ENCODE measurements at regions not wholly inside any gene's neighbourhood (a gene's known extent, or its start where the extent isn't known, plus 50 kb on each side); places are given as distances from the start of the nearest gene placed in this dataset.

DNA sequence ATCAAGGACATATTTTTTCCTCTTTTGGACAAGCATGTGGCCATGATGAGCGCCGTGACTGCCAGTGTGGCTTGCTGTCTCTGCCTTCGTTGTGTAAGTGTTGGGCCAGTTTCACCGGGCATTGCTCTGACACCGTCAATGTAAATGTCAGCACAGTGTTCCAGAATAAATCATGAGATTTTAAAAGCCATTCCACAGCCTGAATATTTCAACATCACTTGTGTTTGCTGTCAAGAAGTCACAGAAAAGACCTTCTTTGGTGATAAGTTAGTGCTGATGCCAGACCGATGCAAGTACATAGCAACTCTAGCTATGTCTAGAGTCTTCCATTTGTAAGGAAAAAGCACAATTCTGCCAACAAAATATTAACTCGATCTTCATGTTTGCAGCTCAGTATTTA, 467.8 kb downstream of the TBC1D22A start:
- Histone ChIP-seq H3K36me3 (ENCODE audit: low read depth, low read length) (no peaks in the 10 kb centered on the region), H3K9ac (ENCODE audit: low read length) (no peak overlapping the region), H2AFZ (ENCODE audit: low read length) (no peak overlapping the region), H3K9me3 (ENCODE audit: low read length) (no peaks in the 10 kb centered on the region), H4K20me1 (ENCODE audit: low read length) (no peaks in the 10 kb centered on the region), H3K4me1 (ENCODE audit: insufficient read depth, low read length) (no peaks in the 10 kb centered on the region), H3F3A (ENCODE audit: low read length, unreplicated experiment) (no peaks in the 10 kb centered on the region), H3K79me2 (ENCODE audit: low read length) (no peaks in the 10 kb centered on the region), H3K4me2 (ENCODE audit: low read length) (no peak overlapping the region), H3K27ac (ENCODE audit: low read length) (no peak overlapping the region), H3K4me3 (ENCODE audit: low read length) (no peak overlapping the region), H3K27me3 (ENCODE audit: low read length) (no peaks in the 10 kb centered on the region), H3K9me2 (replicated peaks; ENCODE audit: low read length) (no peaks in the 10 kb centered on the region)
- BruUV-seq (replicated peaks): no TSS peak
- ChIA-PET CTCF (no interaction called here), POLR2A (ENCODE audit: unreplicated experiment) (no interaction called here)
- ATAC-seq (no peak), DNase-seq (no peak)
- intact Hi-C loops (cut with micrococcal nuclease): no loop called here
- TF ChIP-seq EZH2 (IDR thresholded peaks at IDR 0.05; ENCODE audit: low read length, unreplicated experiment) (no peak), EZH2phosphoT487 (IDR thresholded peaks at IDR 0.05; ENCODE audit: borderline replicate concordance, low read length) (no peak)
- TF ChIP-seq, protein P1, sequence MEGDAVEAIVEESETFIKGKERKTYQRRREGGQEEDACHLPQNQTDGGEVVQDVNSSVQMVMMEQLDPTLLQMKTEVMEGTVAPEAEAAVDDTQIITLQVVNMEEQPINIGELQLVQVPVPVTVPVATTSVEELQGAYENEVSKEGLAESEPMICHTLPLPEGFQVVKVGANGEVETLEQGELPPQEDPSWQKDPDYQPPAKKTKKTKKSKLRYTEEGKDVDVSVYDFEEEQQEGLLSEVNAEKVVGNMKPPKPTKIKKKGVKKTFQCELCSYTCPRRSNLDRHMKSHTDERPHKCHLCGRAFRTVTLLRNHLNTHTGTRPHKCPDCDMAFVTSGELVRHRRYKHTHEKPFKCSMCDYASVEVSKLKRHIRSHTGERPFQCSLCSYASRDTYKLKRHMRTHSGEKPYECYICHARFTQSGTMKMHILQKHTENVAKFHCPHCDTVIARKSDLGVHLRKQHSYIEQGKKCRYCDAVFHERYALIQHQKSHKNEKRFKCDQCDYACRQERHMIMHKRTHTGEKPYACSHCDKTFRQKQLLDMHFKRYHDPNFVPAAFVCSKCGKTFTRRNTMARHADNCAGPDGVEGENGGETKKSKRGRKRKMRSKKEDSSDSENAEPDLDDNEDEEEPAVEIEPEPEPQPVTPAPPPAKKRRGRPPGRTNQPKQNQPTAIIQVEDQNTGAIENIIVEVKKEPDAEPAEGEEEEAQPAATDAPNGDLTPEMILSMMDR (conservative IDR thresholded peaks at IDR 0.05; ENCODE audit: low read depth, low read length): no peak

DNA sequence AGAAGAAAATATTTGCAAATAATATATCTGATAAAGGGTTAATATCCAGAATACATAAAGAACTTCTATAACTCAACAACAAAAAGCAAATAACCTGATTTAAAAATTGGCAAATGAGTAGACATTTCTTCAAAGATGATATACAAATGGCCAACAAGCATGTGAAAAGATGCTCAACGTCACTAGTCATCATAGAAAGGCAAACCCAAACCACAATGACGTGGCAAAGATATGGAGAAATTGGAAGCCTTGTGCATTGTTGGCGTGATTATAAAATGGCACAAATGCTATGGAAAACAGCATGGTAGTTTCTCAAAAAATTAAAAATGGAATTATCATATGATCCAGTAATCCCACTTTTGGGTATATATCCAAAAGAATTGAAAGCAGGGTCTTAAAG, 466.3 kb downstream of the TBC1D22A start:
- Histone ChIP-seq H3K9ac (ENCODE audit: low read length) (no peak overlapping the region), H3K9me3 (ENCODE audit: low read length) (no peaks in the 10 kb centered on the region), H2AFZ (ENCODE audit: low read length) (no peak overlapping the region), H3K4me2 (ENCODE audit: low read length) (no peak overlapping the region), H3K9me2 (replicated peaks; ENCODE audit: low read length) (no peaks in the 10 kb centered on the region), H3F3A (ENCODE audit: low read length, unreplicated experiment) (no peaks in the 10 kb centered on the region), H3K36me3 (ENCODE audit: low read depth, low read length) (no peaks in the 10 kb centered on the region), H3K27me3 (ENCODE audit: low read length) (peaks cover 4% of the 10 kb centered on the region; the same call in 1 of the 2 replicates), H3K4me1 (ENCODE audit: insufficient read depth, low read length) (no peaks in the 10 kb centered on the region), H3K4me3 (ENCODE audit: low read length) (no peak overlapping the region), H3K79me2 (ENCODE audit: low read length) (no peaks in the 10 kb centered on the region), H3K27ac (ENCODE audit: low read length) (no peak overlapping the region), H4K20me1 (ENCODE audit: low read length) (no peaks in the 10 kb centered on the region)
- BruUV-seq (replicated peaks): no TSS peak
- ChIA-PET CTCF (no interaction called here), POLR2A (ENCODE audit: unreplicated experiment) (no interaction called here)
- intact Hi-C loops (cut with micrococcal nuclease): no loop called here
- TF ChIP-seq EZH2 (IDR thresholded peaks at IDR 0.05; ENCODE audit: low read length, unreplicated experiment): no peak
- TF ChIP-seq, protein P1 (conservative IDR thresholded peaks at IDR 0.05; ENCODE audit: low read depth, low read length): no peak
- no peak for TF ChIP-seq EZH2phosphoT487 (IDR thresholded peaks at IDR 0.05; ENCODE audit: borderline replicate concordance, low read length)
- ATAC-seq (no peak), DNase-seq (no peak)

DNA sequence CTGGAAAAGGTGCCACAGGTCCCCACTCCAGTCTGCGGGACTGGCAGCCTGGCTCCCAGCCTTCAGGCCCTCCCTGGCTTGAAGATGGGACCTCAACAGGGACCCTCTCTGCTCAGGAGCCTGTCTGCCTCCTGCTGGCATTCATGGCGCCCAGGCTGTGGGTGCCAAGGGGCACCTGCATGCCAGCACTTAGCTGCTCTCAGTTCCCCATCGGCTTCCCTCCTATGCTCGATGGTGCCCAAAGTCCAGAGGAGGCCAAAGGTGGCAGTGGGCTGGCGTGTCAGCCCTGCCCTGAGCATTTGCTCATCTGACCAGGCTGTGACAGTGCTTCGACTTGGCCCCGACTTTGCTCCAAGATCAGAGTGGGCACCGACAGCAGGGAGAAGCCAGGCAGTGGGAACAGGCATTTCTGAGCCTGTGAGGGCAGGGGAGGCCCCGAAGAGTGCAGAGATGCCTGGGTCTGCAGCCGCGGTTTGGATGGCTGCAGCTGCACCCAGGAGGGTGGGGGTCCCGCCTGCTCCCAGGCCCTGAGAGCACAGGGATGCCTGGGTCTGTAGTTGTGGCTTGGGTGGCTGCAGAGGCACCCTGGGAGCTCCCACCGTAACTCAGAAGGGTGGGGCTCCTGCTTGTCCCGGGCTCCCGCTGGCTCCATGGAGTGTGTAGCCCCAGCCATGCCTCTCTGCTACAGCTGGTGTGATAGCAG, 463.6 kb downstream of the TBC1D22A start:
- H3K27ac ChIP-seq (ENCODE audit: low read length): no peak overlapping the region
- H2AFZ ChIP-seq (ENCODE audit: low read length): no peak overlapping the region
- no peaks in the 10 kb centered on the region for H4K20me1 ChIP-seq (ENCODE audit: low read length)
- no peak overlapping the region for H3K4me2 ChIP-seq (ENCODE audit: low read length)
- no peak for ATAC-seq
- H3K4me1 ChIP-seq (ENCODE audit: insufficient read depth, low read length): no peaks in the 10 kb centered on the region
- intact Hi-C loops (cut with micrococcal nuclease): no loop called here
- H3K79me2 ChIP-seq (ENCODE audit: low read length): no peaks in the 10 kb centered on the region
- no peaks in the 10 kb centered on the region for H3K9me3 ChIP-seq (ENCODE audit: low read length)
- ChIA-PET POLR2A (ENCODE audit: unreplicated experiment) (no interaction called here), CTCF (no interaction called here)
- no peak overlapping the region for H3K4me3 ChIP-seq (ENCODE audit: low read length)
- TF ChIP-seq EZH2phosphoT487 (IDR thresholded peaks at IDR 0.05; ENCODE audit: borderline replicate concordance, low read length): no peak
- H3K9ac ChIP-seq (ENCODE audit: low read length): no peak overlapping the region
- no TSS peak for BruUV-seq (replicated peaks)
- H3F3A ChIP-seq (ENCODE audit: low read length, unreplicated experiment): no peaks in the 10 kb centered on the region
- peaks cover 12% of the 10 kb centered on the region; the same call in 1 of the 2 replicates for H3K27me3 ChIP-seq (ENCODE audit: low read length)
- no peaks in the 10 kb centered on the region for H3K36me3 ChIP-seq (ENCODE audit: low read depth, low read length)
- DNase-seq: no peak
- H3K9me2 ChIP-seq (replicated peaks; ENCODE audit: low read length): no peaks in the 10 kb centered on the region

Measured in PC-3 (cell line).